Chondrocyte (in vitro differentiated cells): ENCODE measurements at regions not wholly inside any gene's neighbourhood (a gene's known extent, or its start where the extent isn't known, plus 50 kb on each side); places are given as distances from the start of the nearest gene placed in this dataset.
A peak's percentile ranks its signal among the peaks of the same experiment; 100 is the strongest.

Source experiments
- DNase-seq: peaks from one replicate; pipeline ENCODE4 v3.0.0; 2021; ENCODE audit warnings: mixed read lengths, low spot score
- H3K27ac Mint-ChIP-seq: one replicate; pipeline ENCODE4 v1.8.0; 2021; ENCODE audit warnings: mild to moderate bottlenecking, moderate library complexity, mixed read lengths; ENCODE audit not compliant: unreplicated experiment
- H3K27me3 Mint-ChIP-seq: 2 replicates; pipeline ENCODE4 v1.8.0; 2021; ENCODE audit warnings: low read depth, mixed read lengths
- H3K36me3 Mint-ChIP-seq: 2 replicates; pipeline ENCODE4 v1.8.0; 2021; ENCODE audit warnings: low read depth, mixed read lengths
- H3K4me1 Mint-ChIP-seq: 2 replicates; pipeline ENCODE4 v1.8.0; 2021; ENCODE audit warnings: low read depth, mild to moderate bottlenecking, mixed read lengths
- H3K4me3 Mint-ChIP-seq: one replicate; pipeline ENCODE4 v1.8.0; 2021; ENCODE audit warnings: mild to moderate bottlenecking, moderate library complexity, mixed read lengths; ENCODE audit not compliant: unreplicated experiment
- H3K9me3 Mint-ChIP-seq: 2 replicates; pipeline ENCODE4 v1.8.0; 2021; ENCODE audit warnings: low read depth, mixed read lengths
- TF ChIP-seq, protein P1 (sequence below): fragments of 200-600 bp; sonication (generic); IDR thresholded peaks from 2 replicates; pipeline ENCODE4 v1.5.0; 2021; ENCODE audit warnings: antibody characterized with exemption, mild to moderate bottlenecking, moderate library complexity

DNA sequence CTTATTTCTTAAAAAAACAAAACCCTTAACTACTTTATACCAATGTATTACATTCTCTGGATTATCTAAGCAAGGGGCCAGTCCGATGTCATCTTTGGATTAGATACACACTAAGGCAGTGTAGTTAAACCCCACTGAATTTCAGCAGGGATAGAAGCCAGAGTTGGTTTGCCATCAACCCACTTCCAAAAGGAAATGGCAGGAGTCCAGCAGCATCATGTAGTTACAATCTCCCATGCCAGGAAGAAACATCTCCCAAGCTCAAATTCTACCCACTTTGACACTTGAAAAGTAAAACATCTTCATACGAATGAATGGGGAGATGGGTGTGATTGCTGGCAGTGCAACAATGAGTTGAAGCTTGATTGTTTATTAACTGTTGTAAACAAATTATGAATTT, 203.5 kb upstream of the PLXNC1 start:
- Mint-ChIP-seq H3K27me3 (no peaks in the 10 kb centered on the region), H3K36me3 (peaks cover 4% of the 10 kb centered on the region), H3K4me1 (peaks cover 29% of the 10 kb centered on the region), H3K9me3 (peaks cover 12% of the 10 kb centered on the region), H3K27ac (no peak overlapping the region), H3K4me3 (no peak overlapping the region)
- TF ChIP-seq, protein P1, sequence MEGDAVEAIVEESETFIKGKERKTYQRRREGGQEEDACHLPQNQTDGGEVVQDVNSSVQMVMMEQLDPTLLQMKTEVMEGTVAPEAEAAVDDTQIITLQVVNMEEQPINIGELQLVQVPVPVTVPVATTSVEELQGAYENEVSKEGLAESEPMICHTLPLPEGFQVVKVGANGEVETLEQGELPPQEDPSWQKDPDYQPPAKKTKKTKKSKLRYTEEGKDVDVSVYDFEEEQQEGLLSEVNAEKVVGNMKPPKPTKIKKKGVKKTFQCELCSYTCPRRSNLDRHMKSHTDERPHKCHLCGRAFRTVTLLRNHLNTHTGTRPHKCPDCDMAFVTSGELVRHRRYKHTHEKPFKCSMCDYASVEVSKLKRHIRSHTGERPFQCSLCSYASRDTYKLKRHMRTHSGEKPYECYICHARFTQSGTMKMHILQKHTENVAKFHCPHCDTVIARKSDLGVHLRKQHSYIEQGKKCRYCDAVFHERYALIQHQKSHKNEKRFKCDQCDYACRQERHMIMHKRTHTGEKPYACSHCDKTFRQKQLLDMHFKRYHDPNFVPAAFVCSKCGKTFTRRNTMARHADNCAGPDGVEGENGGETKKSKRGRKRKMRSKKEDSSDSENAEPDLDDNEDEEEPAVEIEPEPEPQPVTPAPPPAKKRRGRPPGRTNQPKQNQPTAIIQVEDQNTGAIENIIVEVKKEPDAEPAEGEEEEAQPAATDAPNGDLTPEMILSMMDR: no peak
- DNase-seq: no peak

DNA sequence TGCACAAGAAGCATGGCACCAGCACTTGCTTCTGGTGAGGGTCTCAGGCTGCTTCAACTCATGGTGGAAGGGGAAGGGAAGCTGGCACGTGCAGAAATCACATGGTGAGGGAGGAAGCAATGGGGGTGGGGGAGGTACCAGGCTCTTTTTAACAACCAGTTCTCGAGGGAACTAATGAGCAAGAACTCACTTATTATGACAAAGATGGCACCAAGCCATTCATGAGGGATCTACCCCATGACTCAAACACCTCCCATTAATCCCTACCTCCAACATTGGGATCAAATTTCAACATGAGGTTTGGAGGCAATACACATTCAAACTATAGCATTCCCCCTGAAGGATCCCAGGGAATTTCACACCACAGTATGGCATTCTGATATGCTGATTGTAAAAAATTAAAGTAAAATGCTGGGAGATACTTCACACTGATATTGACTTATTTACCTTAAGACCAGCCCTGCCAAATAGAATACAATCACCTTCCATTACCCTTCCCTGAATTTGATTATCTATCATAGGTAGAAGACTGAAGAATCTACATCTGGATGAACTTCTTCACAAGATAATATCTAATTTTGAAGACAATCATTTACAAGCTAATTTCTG, 201.7 kb upstream of the PLXNC1 start:
- Mint-ChIP-seq H3K9me3 (peaks cover 12% of the 10 kb centered on the region), H3K27ac (no peak overlapping the region), H3K27me3 (no peaks in the 10 kb centered on the region), H3K4me3 (no peak overlapping the region), H3K4me1 (peaks cover 40% of the 10 kb centered on the region), H3K36me3 (peaks cover 4% of the 10 kb centered on the region)
- no peak for DNase-seq
- TF ChIP-seq, protein P1: no peak

DNA sequence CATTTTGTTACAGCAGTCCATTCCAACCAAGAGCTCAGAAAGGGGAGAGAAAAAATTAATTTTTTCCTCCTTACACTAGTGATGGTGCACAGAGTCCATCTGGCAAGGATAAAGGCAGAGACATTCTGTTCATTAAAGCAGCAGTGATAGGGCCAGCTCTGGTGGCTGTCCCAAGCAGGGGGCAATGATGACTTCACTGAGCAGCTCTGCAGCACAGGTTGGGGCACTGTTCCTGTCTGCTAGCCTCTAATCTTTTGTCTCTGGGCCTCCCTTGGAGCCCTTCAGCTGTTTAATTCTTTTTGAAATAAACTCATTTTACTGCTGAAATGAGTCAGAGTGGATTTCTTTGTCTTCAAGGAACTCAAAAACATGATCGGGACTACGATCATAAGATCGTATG, 200.9 kb upstream of the PLXNC1 start:
- Mint-ChIP-seq H3K27ac (no peak overlapping the region), H3K4me3 (no peak overlapping the region), H3K4me1 (peaks cover 40% of the 10 kb centered on the region), H3K36me3 (peaks cover 4% of the 10 kb centered on the region), H3K27me3 (no peaks in the 10 kb centered on the region), H3K9me3 (peaks cover 12% of the 10 kb centered on the region)
- no peak for DNase-seq
- TF ChIP-seq, protein P1: no peak

DNA sequence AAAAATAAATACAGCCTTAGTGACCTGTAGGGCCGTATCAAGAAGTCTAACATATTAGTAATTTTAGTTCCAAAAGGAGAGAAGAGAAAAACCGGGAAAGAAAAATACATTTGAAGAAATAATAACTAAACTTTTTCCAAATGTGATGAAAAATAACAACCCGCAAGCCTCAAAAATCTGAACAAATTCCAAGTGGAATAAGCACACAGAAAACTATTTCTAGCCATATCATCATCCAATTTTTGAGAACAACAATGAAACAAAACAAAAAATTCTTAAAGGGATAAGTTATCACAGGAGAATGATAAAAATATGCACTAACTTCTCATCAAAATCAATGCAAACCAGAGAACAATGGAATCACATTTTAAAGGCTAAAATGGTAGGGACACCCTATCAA, 198.1 kb upstream of the PLXNC1 start:
- no peak for DNase-seq
- Mint-ChIP-seq H3K27ac (peak overlapping the region; percentile 81), H3K36me3 (peaks cover 4% of the 10 kb centered on the region), H3K9me3 (peaks cover 12% of the 10 kb centered on the region), H3K27me3 (no peaks in the 10 kb centered on the region), H3K4me3 (no peak overlapping the region), H3K4me1 (peaks cover 42% of the 10 kb centered on the region)
- TF ChIP-seq, protein P1: no peak

DNA sequence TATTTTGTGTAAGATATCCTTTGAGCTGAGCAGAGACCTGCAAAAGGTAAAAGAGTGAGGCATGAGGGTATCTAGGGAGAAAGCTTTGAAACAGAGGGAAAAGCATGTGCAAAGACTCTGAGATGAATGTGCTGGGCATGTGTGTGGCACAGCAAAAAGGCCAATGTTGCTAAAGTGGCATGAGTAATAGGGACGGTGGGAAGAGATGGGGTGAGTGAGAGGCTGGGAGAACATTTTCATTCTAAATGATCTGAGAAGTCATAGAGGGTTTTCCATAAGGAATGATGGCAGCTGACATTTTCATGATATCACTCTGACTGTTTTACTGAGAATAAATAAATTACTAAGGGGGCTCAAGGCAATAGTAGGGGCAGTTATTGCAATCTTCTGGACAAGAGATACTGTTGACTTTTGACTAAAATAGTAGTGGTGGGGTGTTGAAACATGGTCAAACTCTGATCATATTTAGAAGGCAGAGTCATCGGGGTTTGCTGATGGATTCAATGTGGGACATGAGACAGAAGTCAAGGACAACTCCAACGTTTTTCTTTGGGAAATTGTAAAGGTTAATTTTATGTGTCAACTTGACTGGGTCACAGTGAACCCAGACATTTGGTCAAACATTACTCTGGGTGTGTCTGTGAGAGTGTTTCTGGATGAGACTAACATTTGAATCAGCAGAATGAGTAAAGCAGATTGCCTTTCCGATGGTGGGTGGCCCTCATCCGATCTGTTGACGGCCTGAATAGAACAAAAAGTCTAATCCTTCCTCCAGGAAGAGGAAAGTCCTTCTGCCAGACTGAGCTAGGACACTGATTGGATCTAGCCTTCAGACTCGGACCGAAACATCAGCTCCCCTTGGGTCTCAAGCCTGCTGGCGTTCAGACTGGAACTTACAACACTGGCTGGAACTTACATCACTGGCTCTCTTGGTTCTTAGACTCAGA, 193.9 kb upstream of the PLXNC1 start:
- Mint-ChIP-seq H3K36me3 (no peaks in the 10 kb centered on the region), H3K27ac (peak overlapping the region; percentile 9), H3K27me3 (no peaks in the 10 kb centered on the region), H3K9me3 (peaks cover 15% of the 10 kb centered on the region), H3K4me1 (peaks cover 28% of the 10 kb centered on the region), H3K4me3 (no peak overlapping the region)
- DNase-seq: no peak
- TF ChIP-seq, protein P1: no peak
